Fibroblast of lung (primary cell): ENCODE measurements at regions not wholly inside any gene's neighbourhood (a gene's known extent, or its start where the extent isn't known, plus 50 kb on each side); places are given as distances from the start of the nearest gene placed in this dataset.

Source experiments
- DNase-seq, 2 donors: peaks; one replicate each; pipeline versions ENCODE4 v3.0.0 to v3.0.0-alpha.2; 2010; ENCODE audit warnings: low read depth in 2 of 2
- H2AFZ ChIP-seq: 2 replicates; pipeline ENCODE4 v1.5.1; 2012; ENCODE audit warnings: low read length, control low read depth, inconsistent platforms
- H3K27ac ChIP-seq: 2 replicates; pipeline ENCODE4 v1.5.1; 2011; ENCODE audit warnings: low read length, control low read depth; ENCODE audit not compliant: insufficient read depth
- H3K27me3 ChIP-seq: 2 replicates; pipeline ENCODE4 v1.5.1; 2011; ENCODE audit warnings: mild to moderate bottlenecking, low read length; ENCODE audit not compliant: control insufficient read depth, insufficient read depth
- H3K36me3 ChIP-seq: 2 replicates; pipeline ENCODE4 v1.5.1; 2011; ENCODE audit warnings: low read length; ENCODE audit not compliant: control insufficient read depth, insufficient read depth
- H3K4me1 ChIP-seq: 2 replicates; pipeline ENCODE4 v1.5.1; 2011; ENCODE audit warnings: low read length; ENCODE audit not compliant: control insufficient read depth, insufficient read depth; ENCODE audit errors: extremely low read depth
- H3K4me2 ChIP-seq: 2 replicates; pipeline ENCODE4 v1.5.1; 2011; ENCODE audit warnings: low read length, control low read depth; ENCODE audit not compliant: insufficient read depth; ENCODE audit errors: extremely low read depth
- H3K4me3 ChIP-seq, 4 experiments: fragments of 200-600 bp in 1 of 4; sonication (generic) in 1 of 4; replicated peaks in 1 of 4; 2 replicates each; pipeline ENCODE4 v1.5.1; 2011 to 2016; ENCODE audit warnings: low read length in 4 of 4, low read depth in 3 of 4, mild to moderate bottlenecking in 3 of 4, control low read depth in 2 of 4, inconsistent platforms in 1 of 4, mixed read lengths in 1 of 4; ENCODE audit not compliant: insufficient read depth in 1 of 4; ENCODE audit errors: control extremely low read depth in 1 of 4
- H3K79me2 ChIP-seq: 2 replicates; pipeline ENCODE4 v1.5.1; 2012; ENCODE audit warnings: mild to moderate bottlenecking, low read length, inconsistent platforms; ENCODE audit not compliant: control insufficient read depth, insufficient read depth
- H3K9ac ChIP-seq: 2 replicates; pipeline ENCODE4 v1.5.1; 2011; ENCODE audit warnings: mild to moderate bottlenecking, low read length, control low read depth; ENCODE audit not compliant: insufficient read depth
- H3K9me3 ChIP-seq: 2 replicates; pipeline ENCODE4 v1.5.1; 2012; ENCODE audit warnings: low read depth, low read length; ENCODE audit not compliant: control insufficient read depth, insufficient read depth
- H4K20me1 ChIP-seq: 2 replicates; pipeline ENCODE4 v1.5.1; 2011; ENCODE audit warnings: low read length; ENCODE audit not compliant: control insufficient read depth, insufficient read depth; ENCODE audit errors: extremely low read depth
- CTCF ChIP-seq, 2 donors: IDR thresholded peaks in 1 of 2; conservative IDR thresholded peaks in 1 of 2; 1 replicate in 1 of 2; 2 replicates in 1 of 2; pipeline ENCODE4 v1.5.1; 2011 to 2012; ENCODE audit warnings: low read length in 2 of 2, control low read depth in 1 of 2, inconsistent platforms in 1 of 2, low read depth in 1 of 2, mild to moderate bottlenecking in 1 of 2
- EZH2 ChIP-seq: IDR thresholded peaks from 2 replicates; pipeline ENCODE4 v1.5.1; 2012; ENCODE audit warnings: low read length, control low read depth, mild to moderate bottlenecking; ENCODE audit errors: missing control alignments

GRCh38 chr5:66276986-66277385 is 132.9 kb downstream of the SREK1 start:
- Histone ChIP-seq H3K9me3 (no peaks in the 10 kb centered on the region), H3K4me3 (no peak overlapping the region), H3K36me3 (no peaks in the 10 kb centered on the region), H3K9ac (no peak overlapping the region), H3K4me1 (no peaks in the 10 kb centered on the region), H3K79me2 (no peaks in the 10 kb centered on the region), H3K27ac (no peak overlapping the region), H3K27me3 (no peaks in the 10 kb centered on the region), H3K4me2 (no peak overlapping the region), H4K20me1 (no peaks in the 10 kb centered on the region), H2AFZ (no peak overlapping the region)
- TF ChIP-seq EZH2 (no peak), CTCF (conservative IDR thresholded peaks at IDR 0.05 in 1 of 2, IDR thresholded peaks at IDR 0.05 in 1 of 2; ENCODE audit: low read depth in 1 of 2, low read length in 2 of 2) (no peak)
- DNase-seq = no peak

GRCh38 chr5:66277981-66278380 is 133.9 kb downstream of the SREK1 start:
- no peak overlapping the region for H2AFZ ChIP-seq
- no peak overlapping the region for H3K4me2 ChIP-seq
- DNase-seq = no peak
- H3K9ac ChIP-seq = no peak overlapping the region
- H3K4me1 ChIP-seq = no peaks in the 10 kb centered on the region
- H3K4me3 ChIP-seq = no peak overlapping the region
- no peaks in the 10 kb centered on the region for H3K79me2 ChIP-seq
- H3K36me3 ChIP-seq = no peaks in the 10 kb centered on the region
- H3K9me3 ChIP-seq = no peaks in the 10 kb centered on the region
- H3K27ac ChIP-seq = no peak overlapping the region
- H3K27me3 ChIP-seq = no peaks in the 10 kb centered on the region
- TF ChIP-seq EZH2 (no peak), CTCF (conservative IDR thresholded peaks at IDR 0.05 in 1 of 2, IDR thresholded peaks at IDR 0.05 in 1 of 2; ENCODE audit: low read depth in 1 of 2, low read length in 2 of 2) (no peak)
- H4K20me1 ChIP-seq = no peaks in the 10 kb centered on the region

GRCh38 chr5:66281294-66281693 is 137.2 kb downstream of the SREK1 start:
- no peak for DNase-seq
- Histone ChIP-seq H4K20me1 (no peaks in the 10 kb centered on the region), H3K36me3 (no peaks in the 10 kb centered on the region)

More at GRCh38 chr5:66281294-66281693, 137.2 kb downstream of the SREK1 start:
- no peaks in the 10 kb centered on the region for H3K27me3 ChIP-seq
- H2AFZ ChIP-seq = no peak overlapping the region
- H3K4me2 ChIP-seq = no peak overlapping the region
- no peak overlapping the region for H3K27ac ChIP-seq
- TF ChIP-seq CTCF (conservative IDR thresholded peaks at IDR 0.05 in 1 of 2, IDR thresholded peaks at IDR 0.05 in 1 of 2; ENCODE audit: low read depth in 1 of 2, low read length in 2 of 2) (no peak), EZH2 (no peak)
- no peak overlapping the region for H3K9ac ChIP-seq
- H3K4me3 ChIP-seq = no peak overlapping the region
- H3K79me2 ChIP-seq = no peaks in the 10 kb centered on the region
- no peaks in the 10 kb centered on the region for H3K4me1 ChIP-seq
- H3K9me3 ChIP-seq = no peaks in the 10 kb centered on the region
